Right lobe of liver (tissue), 6 donors: ENCODE measurements at regions not wholly inside any gene's neighbourhood (a gene's known extent, or its start where the extent isn't known, plus 50 kb on each side); places are given as distances from the start of the nearest gene placed in this dataset.

Experiments used
- ATAC-seq, 4 donors: fragments of 200-7000 bp; cut with Tn5 transposase; one replicate each; pipeline ENCODE4 v1.9.1; 2020; ENCODE audit warnings: mild to moderate bottlenecking in 4 of 4, moderate library complexity in 4 of 4
- DNase-seq, 3 donors: peaks; one replicate each; pipeline ENCODE4 v3.0.0-alpha.2; 2020
- H3K27ac ChIP-seq, 3 donors: fragments of 200-600 bp; one replicate each; pipeline ENCODE4 v1.8.0; 2022
- H3K27me3 ChIP-seq, 2 donors: fragments of 200-600 bp; one replicate each; pipeline ENCODE4 v1.8.0; 2022
- H3K36me3 ChIP-seq, 4 donors: fragments of 200-600 bp; sonication (generic) in 1 of 4; one replicate each; pipeline versions ENCODE4 v1.5.1 to v1.8.0; 2017 to 2022; ENCODE audit warnings: control low read depth in 1 of 4
- H3K4me1 ChIP-seq, 4 donors: fragments of 200-600 bp; sonication (generic) in 1 of 4; one replicate each; pipeline versions ENCODE4 v1.5.1 to v1.8.0; 2017 to 2022; ENCODE audit warnings: control low read depth in 1 of 4
- H3K4me3 ChIP-seq, 3 donors: fragments of 200-600 bp; one replicate each; pipeline ENCODE4 v1.8.0; 2022
- H3K9me3 ChIP-seq, 4 donors: fragments of 200-600 bp; sonication (generic) in 1 of 4; one replicate each; pipeline versions ENCODE4 v1.5.1 to v1.8.0; 2017 to 2022; ENCODE audit warnings: control low read depth in 1 of 4
- POLR2A ChIP-seq: fragments of 450-650 bp; IDR thresholded peaks from one replicate; pipeline ENCODE4 v1.6.1; 2017; ENCODE audit warnings: antibody characterized with exemption, mild to moderate bottlenecking
- WGBS: methylation state at CpG from one replicate; pipeline ENCODE4 v1.1.6; 2018; ENCODE audit warnings: low coverage, low lambda C conversion rate; ENCODE audit not compliant: insufficient coverage; ENCODE audit errors: missing lambda C conversion rate; 5-methylcytosine and 5-hydroxymethylcytosine counted together
- intact Hi-C, 2 donors: fragments of 100-400 bp; cut with DNase I; formaldehyde crosslinking; loops; one replicate each; pipeline versions ENCODE4 v1.11.2 to v1.14.1; 2022
- TF ChIP-seq, protein P1 (sequence below), 4 donors: fragments of 200-600 bp in 3 of 4; fragments of 450-650 bp in 1 of 4; IDR thresholded peaks; one replicate each; pipeline versions ENCODE4 v1.5.1 to v1.8.0; 2016 to 2022; ENCODE audit warnings: antibody characterized with exemption in 4 of 4, mild to moderate bottlenecking in 2 of 4
- donor health status: DM: no; HTN: yes; CAD: no.
- donor health status: DM: no; HTN: no; CAD: no.
- donor health status: DM: no; HTN: no; CAD: no.
- donor health status: DM: no; HTN: yes; CAD: no.
- donor health status: DM: no; HTN: yes; CAD: no.

DNA sequence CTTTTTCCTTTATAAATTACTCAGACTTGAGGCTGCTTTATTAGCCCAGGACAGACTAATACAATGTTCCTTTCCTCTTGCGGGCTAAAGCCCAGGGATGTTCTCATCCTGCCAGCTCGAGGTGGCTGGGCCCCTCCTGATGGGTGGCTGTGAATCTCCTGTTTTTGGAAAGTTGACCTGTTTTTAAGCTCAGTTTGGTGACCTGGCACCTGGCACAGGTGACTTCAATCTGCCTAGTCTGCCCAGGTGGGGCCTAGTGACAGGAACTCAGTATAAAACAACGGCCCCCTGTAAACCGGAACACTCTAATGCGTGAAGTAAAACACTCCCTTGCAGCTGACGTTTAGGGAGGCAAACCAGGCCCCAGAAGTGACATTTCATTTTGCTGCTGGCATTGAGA is 92.7 kb upstream of the SNTG2 start:
- H3K4me3 ChIP-seq = no peak overlapping the region
- intact Hi-C loops = no loop called here
- no peak overlapping the region for H3K27ac ChIP-seq
- no peak for ATAC-seq
- no peak for DNase-seq
- 30% methylated on average over 6 of the region's 6 CpGs for WGBS
- H3K4me1 ChIP-seq = no peaks in the 10 kb centered on the region
- no peaks in the 10 kb centered on the region for H3K9me3 ChIP-seq
- H3K36me3 ChIP-seq = no peaks in the 10 kb centered on the region
- no peaks in the 10 kb centered on the region for H3K27me3 ChIP-seq
- no peak for TF ChIP-seq POLR2A
- TF ChIP-seq, protein P1, sequence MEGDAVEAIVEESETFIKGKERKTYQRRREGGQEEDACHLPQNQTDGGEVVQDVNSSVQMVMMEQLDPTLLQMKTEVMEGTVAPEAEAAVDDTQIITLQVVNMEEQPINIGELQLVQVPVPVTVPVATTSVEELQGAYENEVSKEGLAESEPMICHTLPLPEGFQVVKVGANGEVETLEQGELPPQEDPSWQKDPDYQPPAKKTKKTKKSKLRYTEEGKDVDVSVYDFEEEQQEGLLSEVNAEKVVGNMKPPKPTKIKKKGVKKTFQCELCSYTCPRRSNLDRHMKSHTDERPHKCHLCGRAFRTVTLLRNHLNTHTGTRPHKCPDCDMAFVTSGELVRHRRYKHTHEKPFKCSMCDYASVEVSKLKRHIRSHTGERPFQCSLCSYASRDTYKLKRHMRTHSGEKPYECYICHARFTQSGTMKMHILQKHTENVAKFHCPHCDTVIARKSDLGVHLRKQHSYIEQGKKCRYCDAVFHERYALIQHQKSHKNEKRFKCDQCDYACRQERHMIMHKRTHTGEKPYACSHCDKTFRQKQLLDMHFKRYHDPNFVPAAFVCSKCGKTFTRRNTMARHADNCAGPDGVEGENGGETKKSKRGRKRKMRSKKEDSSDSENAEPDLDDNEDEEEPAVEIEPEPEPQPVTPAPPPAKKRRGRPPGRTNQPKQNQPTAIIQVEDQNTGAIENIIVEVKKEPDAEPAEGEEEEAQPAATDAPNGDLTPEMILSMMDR (IDR thresholded peaks at IDR 0.05) = no peak

- H3K27me3 ChIP-seq = no peaks in the 10 kb centered on the region
- H3K4me1 ChIP-seq = no peaks in the 10 kb centered on the region
- no peak overlapping the region for H3K27ac ChIP-seq
- H3K4me3 ChIP-seq = no peak overlapping the region
- no peak for TF ChIP-seq POLR2A
- TF ChIP-seq, protein P1 (IDR thresholded peaks at IDR 0.05) = no peak
- DNase-seq (no peak), ATAC-seq (no peak)
- intact Hi-C loops = no loop called here
- WGBS = 60% methylated on average over 1 of the region's 8 CpGs
- H3K36me3 ChIP-seq = no peaks in the 10 kb centered on the region
- no peaks in the 10 kb centered on the region for H3K9me3 ChIP-seq
Measured at GRCh38 chr2:857081-857480, 93.6 kb upstream of the SNTG2 start.

DNA sequence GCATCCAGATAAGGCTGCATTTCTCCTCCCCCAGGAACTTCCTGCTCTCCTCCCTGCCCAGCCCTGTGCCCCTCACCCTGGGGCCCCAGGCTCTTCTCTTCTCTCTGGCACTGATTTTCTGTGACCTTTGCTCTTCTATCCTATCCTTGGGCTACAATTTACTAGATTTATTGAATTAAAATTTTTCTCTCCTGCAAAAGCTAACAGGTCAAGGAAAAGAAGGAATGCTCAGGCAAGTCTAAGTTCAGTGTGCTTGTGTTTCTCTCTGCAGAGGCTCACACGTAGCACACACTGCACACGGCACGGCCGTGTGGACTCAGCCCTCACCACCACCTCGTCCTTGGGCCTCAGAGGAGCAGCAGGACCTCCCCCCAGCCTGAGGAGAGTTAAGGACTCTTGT is 94.2 kb upstream of the SNTG2 start:
- no peak for DNase-seq
- H3K27ac ChIP-seq = no peak overlapping the region
- no peaks in the 10 kb centered on the region for H3K27me3 ChIP-seq
- no peak overlapping the region for H3K4me3 ChIP-seq
- ATAC-seq = no peak
- WGBS = 48% methylated on average over 4 of the region's 5 CpGs
- H3K4me1 ChIP-seq = no peaks in the 10 kb centered on the region
- H3K9me3 ChIP-seq = no peaks in the 10 kb centered on the region
- H3K36me3 ChIP-seq = no peaks in the 10 kb centered on the region
- TF ChIP-seq, protein P1 (IDR thresholded peaks at IDR 0.05) = no peak
- no peak for TF ChIP-seq POLR2A
- intact Hi-C loops = no loop called here

DNA sequence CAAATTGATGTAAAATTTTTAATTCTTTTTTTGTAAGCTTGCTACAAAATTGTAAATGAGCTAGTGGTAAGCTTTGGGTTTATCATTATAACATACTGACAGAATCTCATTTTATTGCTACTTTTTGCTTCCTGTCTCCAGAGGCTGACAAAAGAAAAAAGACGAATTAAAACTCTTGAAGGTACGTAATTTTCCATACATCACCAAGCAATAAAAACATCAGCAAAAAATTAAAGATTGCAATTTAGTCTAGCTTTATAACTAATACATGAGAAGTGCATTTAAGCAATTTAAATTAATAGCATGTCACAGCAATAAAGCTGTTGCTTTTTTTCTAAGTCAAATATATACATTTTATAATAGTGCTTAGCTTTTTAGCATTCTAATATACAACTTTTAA is 94.6 kb upstream of the SNTG2 start:
- H3K27ac ChIP-seq = no peak overlapping the region
- H3K4me3 ChIP-seq = no peak overlapping the region
- ATAC-seq (no peak), DNase-seq (no peak)
- no peaks in the 10 kb centered on the region for H3K36me3 ChIP-seq
- TF ChIP-seq, protein P1 (IDR thresholded peaks at IDR 0.05) = no peak
- TF ChIP-seq POLR2A = no peak
- intact Hi-C loops = no loop called here
- H3K4me1 ChIP-seq = no peaks in the 10 kb centered on the region
- 50% methylated on average over 2 of the region's 2 CpGs for WGBS
- no peaks in the 10 kb centered on the region for H3K27me3 ChIP-seq
- no peaks in the 10 kb centered on the region for H3K9me3 ChIP-seq

GRCh38 chr2:855177-855576 is 95.5 kb upstream of the SNTG2 start:
- WGBS = 58% methylated on average over 10 of the region's 10 CpGs
- Histone ChIP-seq H3K36me3 (no peaks in the 10 kb centered on the region), H3K4me3 (no peak overlapping the region), H3K9me3 (no peaks in the 10 kb centered on the region), H3K27ac (no peak overlapping the region), H3K27me3 (no peaks in the 10 kb centered on the region), H3K4me1 (no peaks in the 10 kb centered on the region)
- DNase-seq (no peak), ATAC-seq (no peak)
- intact Hi-C loops = no loop called here
- TF ChIP-seq, protein P1 (IDR thresholded peaks at IDR 0.05) = no peak
- no peak for TF ChIP-seq POLR2A
